Endothelial cell (in vitro differentiated cells): ENCODE measurements at regions not wholly inside any gene's neighbourhood (a gene's known extent, or its start where the extent isn't known, plus 50 kb on each side); places are given as distances from the start of the nearest gene placed in this dataset.

Source experiments
- DNase-seq: peaks from one replicate; pipeline ENCODE4 v3.0.0; 2021; ENCODE audit warnings: low spot score
- H3K27ac Mint-ChIP-seq: one replicate; pipeline ENCODE4 v1.8.0; 2021; ENCODE audit warnings: mixed read lengths, inconsistent platforms; ENCODE audit not compliant: unreplicated experiment
- H3K27me3 Mint-ChIP-seq: one replicate; pipeline ENCODE4 v1.8.0; 2021; ENCODE audit warnings: mild to moderate bottlenecking, moderate library complexity, mixed read lengths, inconsistent platforms; ENCODE audit not compliant: unreplicated experiment
- H3K36me3 Mint-ChIP-seq: one replicate; pipeline ENCODE4 v1.8.0; 2021; ENCODE audit warnings: mild to moderate bottlenecking, low read depth, mixed read lengths, inconsistent platforms; ENCODE audit not compliant: unreplicated experiment
- H3K4me1 Mint-ChIP-seq: one replicate; pipeline ENCODE4 v1.8.0; 2021; ENCODE audit warnings: mild to moderate bottlenecking, mixed read lengths, inconsistent platforms; ENCODE audit not compliant: unreplicated experiment
- H3K4me3 Mint-ChIP-seq: one replicate; pipeline ENCODE4 v1.8.0; 2021; ENCODE audit warnings: mild to moderate bottlenecking, mixed read lengths, inconsistent platforms; ENCODE audit not compliant: unreplicated experiment
- H3K9me3 Mint-ChIP-seq: one replicate; pipeline ENCODE4 v1.8.0; 2021; ENCODE audit warnings: mixed read lengths, inconsistent platforms; ENCODE audit not compliant: unreplicated experiment
- CTCF ChIP-seq: fragments of 200-600 bp; sonication (generic); IDR thresholded peaks from one replicate; pipeline ENCODE4 v1.5.0; 2021; ENCODE audit warnings: antibody characterized with exemption; ENCODE audit not compliant: unreplicated experiment

DNA sequence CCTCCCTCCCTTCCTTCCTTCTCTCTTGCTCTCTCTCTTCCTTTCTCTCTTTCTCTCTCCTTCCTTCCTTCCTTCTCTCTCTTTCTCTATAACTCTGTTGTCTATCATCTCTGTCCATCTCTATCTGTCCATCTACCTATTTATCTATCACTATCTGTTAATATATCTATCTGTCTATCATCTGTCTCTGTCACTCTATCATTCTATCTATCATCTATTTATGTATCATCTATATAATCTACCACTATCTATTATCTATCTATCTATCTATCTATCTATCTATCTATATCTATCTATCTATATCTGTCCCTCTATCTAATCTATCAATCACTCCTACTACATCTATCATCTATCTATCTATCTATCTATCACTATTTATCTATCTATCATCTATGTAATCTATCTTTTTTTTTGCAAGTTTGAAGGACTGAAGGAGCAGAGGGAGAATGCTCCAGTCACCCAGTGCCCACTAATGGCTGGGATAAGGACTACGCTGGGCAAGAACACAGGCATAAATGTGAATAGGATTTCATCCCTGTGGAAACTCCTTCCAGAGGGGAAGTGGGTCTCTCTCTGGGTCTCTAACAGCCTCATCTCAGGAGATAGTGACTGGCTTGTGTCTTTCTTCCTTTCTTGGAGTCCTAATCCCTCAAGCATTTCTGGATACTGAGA, 427.0 kb downstream of the LPIN1 start:
- TF ChIP-seq CTCF = no peak
- H3K36me3 Mint-ChIP-seq = no peaks in the 10 kb centered on the region
- H3K4me3 Mint-ChIP-seq = no peak overlapping the region
- DNase-seq = no peak
- H3K27ac Mint-ChIP-seq = no peak overlapping the region
- H3K27me3 Mint-ChIP-seq = peaks cover 8% of the 10 kb centered on the region
- H3K9me3 Mint-ChIP-seq = no peaks in the 10 kb centered on the region
- H3K4me1 Mint-ChIP-seq = peaks cover 22% of the 10 kb centered on the region

DNA sequence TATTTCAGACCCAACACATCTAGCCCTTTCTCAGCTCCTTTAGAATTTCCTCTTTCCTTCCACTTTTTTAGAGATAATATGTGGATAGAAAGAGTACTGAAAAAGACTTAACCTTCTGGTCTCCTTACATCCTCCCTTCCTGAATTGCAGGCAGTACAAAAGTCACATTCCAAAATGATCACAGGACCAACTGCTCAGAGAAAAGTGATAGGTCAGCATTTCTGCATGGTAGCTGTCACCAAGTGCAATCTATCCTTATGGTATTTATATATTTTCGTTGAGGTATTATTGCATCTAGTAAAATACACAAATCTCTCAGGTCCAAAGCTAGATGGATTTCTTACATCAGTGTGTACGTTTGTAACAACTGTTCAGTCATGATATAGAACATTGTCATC, 427.5 kb downstream of the LPIN1 start:
- TF ChIP-seq CTCF = no peak
- peaks cover 18% of the 10 kb centered on the region for H3K4me1 Mint-ChIP-seq
- no peak overlapping the region for H3K27ac Mint-ChIP-seq
- peaks cover 8% of the 10 kb centered on the region for H3K27me3 Mint-ChIP-seq
- no peak overlapping the region for H3K4me3 Mint-ChIP-seq
- no peaks in the 10 kb centered on the region for H3K9me3 Mint-ChIP-seq
- H3K36me3 Mint-ChIP-seq = no peaks in the 10 kb centered on the region
- DNase-seq = no peak

DNA sequence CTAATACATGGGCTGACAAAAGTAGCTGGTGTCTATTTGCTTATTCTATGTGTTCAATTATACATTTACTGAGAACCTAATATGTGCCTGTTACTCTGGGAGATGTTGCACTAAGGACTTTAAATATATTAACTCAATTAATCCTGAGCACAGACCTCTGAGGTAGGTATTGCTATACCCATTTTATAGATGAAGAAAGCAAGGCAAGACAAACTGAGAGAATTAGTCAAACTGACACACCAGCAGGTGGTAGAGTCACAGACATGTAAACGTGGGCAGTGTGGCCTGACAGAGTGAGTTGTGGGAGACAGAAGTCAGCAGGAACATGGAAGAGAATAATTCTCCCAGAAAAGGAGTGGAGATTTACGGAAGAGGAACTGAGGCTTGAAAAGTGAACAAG, 428.9 kb downstream of the LPIN1 start:
- no peak for TF ChIP-seq CTCF
- Mint-ChIP-seq H3K9me3 (no peaks in the 10 kb centered on the region), H3K4me3 (no peak overlapping the region), H3K27me3 (peaks cover 6% of the 10 kb centered on the region), H3K36me3 (no peaks in the 10 kb centered on the region), H3K27ac (no peak overlapping the region), H3K4me1 (peaks cover 10% of the 10 kb centered on the region)
- no peak for DNase-seq

DNA sequence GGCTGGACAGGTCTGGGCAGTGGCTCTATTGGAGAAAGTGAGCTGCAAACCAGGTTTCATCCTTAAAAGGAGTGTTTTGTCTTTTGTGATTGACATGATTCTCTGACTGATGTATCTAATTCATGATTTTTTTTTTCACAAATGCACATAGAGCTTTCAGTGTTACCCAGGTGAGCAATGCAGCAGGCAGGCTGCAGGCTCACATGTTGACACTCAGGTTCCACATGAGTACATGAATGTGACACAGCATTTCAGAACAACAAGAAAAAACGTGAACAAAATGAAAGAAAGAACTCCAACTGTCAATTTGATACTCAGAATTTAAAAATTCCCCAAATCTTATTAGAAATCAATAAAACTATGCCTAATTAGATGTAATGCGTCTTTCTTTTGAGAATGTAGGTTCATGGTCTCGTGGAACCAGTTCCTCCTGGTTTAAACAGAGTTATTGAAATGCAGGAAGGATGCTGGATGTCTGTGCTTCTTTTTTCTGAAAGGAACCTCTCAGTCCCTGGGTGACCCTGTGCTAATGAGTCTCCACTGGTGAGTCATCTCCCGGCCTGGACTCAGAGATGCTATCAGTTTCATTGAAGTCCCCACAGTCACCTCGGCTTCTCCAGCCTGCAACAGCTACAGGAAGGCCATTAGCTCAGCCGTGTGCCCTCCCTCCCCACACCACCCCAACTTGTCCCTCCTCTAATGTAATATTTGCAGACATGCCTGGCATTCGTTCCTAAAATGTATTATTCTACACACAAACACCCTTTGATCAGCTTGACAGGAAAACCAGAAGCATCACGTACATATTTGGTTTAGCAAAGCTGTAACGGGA, 430.4 kb downstream of the LPIN1 start:
- Mint-ChIP-seq H3K9me3 (no peaks in the 10 kb centered on the region), H3K4me1 (peaks cover 10% of the 10 kb centered on the region), H3K27me3 (peaks cover 6% of the 10 kb centered on the region), H3K4me3 (no peak overlapping the region), H3K27ac (no peak overlapping the region), H3K36me3 (no peaks in the 10 kb centered on the region)
- DNase-seq = no peak
- TF ChIP-seq CTCF = no peak
